Thymus (tissue), 11 donors: ENCODE measurements at regions not wholly inside any gene's neighbourhood (a gene's known extent, or its start where the extent isn't known, plus 50 kb on each side); places are given as distances from the start of the nearest gene placed in this dataset.
A peak's percentile ranks its signal among the peaks of the same experiment; 100 is the strongest.
"Not testable (repeated sequence)": the region's sequence is repeated elsewhere in the genome, so short reads cannot be mapped to it uniquely, and the experiment has no call there.

Source experiments
- DNase-seq, 9 donors: peaks; one replicate each; pipeline ENCODE4 v3.0.0-alpha.2; 2013; ENCODE audit warnings: low spot score in 9 of 9, low read depth in 6 of 9, missing footprints in 1 of 9
- H3K27ac ChIP-seq, 2 donors: one replicate each; pipeline ENCODE4 v1.5.1; 2013; ENCODE audit warnings: control low read depth in 1 of 2, low read depth in 1 of 2, low read length in 1 of 2, mild to moderate bottlenecking in 1 of 2, moderate library complexity in 1 of 2
- H3K27me3 ChIP-seq, 2 donors: one replicate each; pipeline ENCODE4 v1.5.1; 2013; ENCODE audit warnings: low read length in 1 of 2; ENCODE audit not compliant: control insufficient read depth in 2 of 2, insufficient read depth in 1 of 2
- H3K36me3 ChIP-seq, 2 donors: one replicate each; pipeline ENCODE4 v1.5.1; 2013; ENCODE audit warnings: low read length in 1 of 2, mild to moderate bottlenecking in 1 of 2, moderate library complexity in 1 of 2; ENCODE audit not compliant: control insufficient read depth in 2 of 2, insufficient read depth in 2 of 2
- H3K4me1 ChIP-seq, 2 donors: one replicate each; pipeline ENCODE4 v1.5.1; 2013; ENCODE audit warnings: low read length in 2 of 2; ENCODE audit not compliant: control insufficient read depth in 2 of 2, insufficient read depth in 2 of 2
- H3K4me3 ChIP-seq, 2 donors: one replicate each; pipeline ENCODE4 v1.5.1; 2013; ENCODE audit warnings: low read length in 2 of 2, control low read depth in 1 of 2, mild to moderate bottlenecking in 1 of 2
- H3K9me3 ChIP-seq, 2 donors: one replicate each; pipeline ENCODE4 v1.5.1; 2013; ENCODE audit warnings: low read length in 1 of 2, mild to moderate bottlenecking in 1 of 2; ENCODE audit not compliant: control insufficient read depth in 2 of 2, insufficient read depth in 1 of 2
- WGBS: extraction: QIAGEN DNeasy Blood & Tissue Kit; methylation state at CpG from one replicate; pipeline ENCODE4 v1.1.7; 2013; 5-methylcytosine and 5-hydroxymethylcytosine counted together
- donor health status: healthy.

DNA sequence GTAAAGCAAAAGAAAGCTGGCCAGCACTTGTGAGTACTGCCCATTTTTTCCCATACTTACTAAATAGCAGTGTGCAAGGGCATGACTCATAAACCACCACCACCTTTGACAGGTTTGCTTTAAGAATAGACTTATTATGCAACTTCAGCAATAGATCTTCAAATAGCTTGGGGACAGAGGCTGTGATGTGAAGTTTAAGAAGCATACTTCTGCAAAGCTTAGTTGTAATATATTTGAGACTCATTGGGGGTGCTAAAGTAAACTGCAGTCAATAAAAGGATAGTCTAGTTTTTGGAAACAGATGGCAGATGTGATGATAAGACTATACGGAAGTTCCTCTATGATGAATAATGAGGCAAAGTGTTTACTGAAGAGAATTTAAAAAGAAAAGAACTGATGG, 210.0 kb downstream of the PLA2G4A start:
- H3K27ac ChIP-seq = no peak overlapping the region
- no peaks in the 10 kb centered on the region for H3K36me3 ChIP-seq
- no peaks in the 10 kb centered on the region for H3K9me3 ChIP-seq
- 19% methylated on average over 1 of the region's 1 CpG for WGBS
- DNase-seq = peak in 1 of 9 donors; percentile 16
- H3K4me1 ChIP-seq = no peaks in the 10 kb centered on the region
- H3K27me3 ChIP-seq = no peaks in the 10 kb centered on the region
- no peak overlapping the region for H3K4me3 ChIP-seq

DNA sequence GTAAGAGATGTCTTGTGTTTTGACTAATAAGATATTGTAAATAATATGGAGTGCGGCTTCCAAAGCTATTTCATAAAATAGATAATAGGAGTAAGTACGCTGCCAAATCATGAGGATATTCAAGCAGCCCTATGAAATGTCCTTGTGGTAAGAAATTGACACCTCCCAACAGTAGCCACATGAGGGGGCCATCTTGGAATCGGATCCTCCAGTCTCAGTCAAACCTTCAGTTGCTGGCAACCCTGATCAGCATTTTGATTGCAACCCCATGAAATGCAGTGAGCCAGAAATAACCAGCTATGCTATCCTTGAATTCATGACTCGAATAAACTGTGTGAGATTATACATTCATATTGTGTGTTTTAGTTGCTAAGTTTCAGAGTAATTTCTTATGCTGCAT, 212.4 kb downstream of the PLA2G4A start:
- no peaks in the 10 kb centered on the region for H3K9me3 ChIP-seq
- 94% methylated on average over 4 of the region's 4 CpGs for WGBS
- DNase-seq = no peak
- H3K4me3 ChIP-seq = no peak overlapping the region
- H3K27me3 ChIP-seq = no peaks in the 10 kb centered on the region
- H3K4me1 ChIP-seq = no peaks in the 10 kb centered on the region
- H3K27ac ChIP-seq = no peak overlapping the region
- no peaks in the 10 kb centered on the region for H3K36me3 ChIP-seq

DNA sequence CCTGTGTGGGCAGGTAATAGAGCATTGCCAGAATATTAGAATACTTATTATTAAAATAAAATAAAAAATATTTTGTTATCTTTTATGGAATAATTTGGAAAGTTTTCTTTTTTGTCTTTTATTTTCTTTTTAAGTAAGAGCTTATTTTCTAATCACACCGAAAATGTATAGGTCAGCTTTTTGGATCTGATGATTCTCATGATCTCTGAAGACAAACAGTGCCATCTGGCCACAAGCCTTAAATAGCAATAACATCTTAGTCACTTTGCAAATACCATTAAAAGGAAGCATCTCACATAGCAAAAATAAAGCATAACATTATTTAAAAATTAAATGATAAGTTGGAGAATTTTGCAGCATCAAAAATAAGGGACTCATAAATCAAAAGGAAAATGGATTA, 213.8 kb downstream of the PLA2G4A start:
- no peaks in the 10 kb centered on the region for H3K4me1 ChIP-seq
- DNase-seq = no peak
- H3K9me3 ChIP-seq = no peaks in the 10 kb centered on the region
- H3K36me3 ChIP-seq = no peaks in the 10 kb centered on the region
- no peaks in the 10 kb centered on the region for H3K27me3 ChIP-seq
- 99% methylated on average over 1 of the region's 1 CpG for WGBS
- no peak overlapping the region for H3K4me3 ChIP-seq
- H3K27ac ChIP-seq = no peak overlapping the region

DNA sequence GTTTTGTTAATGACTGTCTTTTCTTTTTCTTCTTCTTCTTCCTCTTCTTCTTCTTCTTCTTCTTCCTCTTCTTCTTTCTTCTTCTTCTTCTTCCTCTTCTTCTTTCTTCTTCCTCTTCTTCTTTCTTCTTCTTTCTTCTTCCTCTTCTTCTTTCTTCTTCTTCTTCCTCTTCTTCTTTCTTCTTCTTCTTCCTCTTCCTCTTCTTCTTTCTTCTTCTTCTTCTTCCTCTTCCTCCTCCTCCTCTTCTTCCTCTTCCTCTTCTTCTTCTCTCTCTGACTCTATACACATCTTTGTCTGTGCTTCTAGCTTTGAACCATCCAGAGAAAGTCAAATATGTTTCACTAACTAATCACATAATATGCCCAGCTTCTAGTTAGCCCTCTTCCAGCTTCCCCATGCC, 214.7 kb downstream of the PLA2G4A start:
- not testable (repeated sequence) for DNase-seq, H3K9me3 ChIP-seq, H3K4me1 ChIP-seq, H3K4me3 ChIP-seq, H3K27me3 ChIP-seq, H3K36me3 ChIP-seq, H3K27ac ChIP-seq

DNA sequence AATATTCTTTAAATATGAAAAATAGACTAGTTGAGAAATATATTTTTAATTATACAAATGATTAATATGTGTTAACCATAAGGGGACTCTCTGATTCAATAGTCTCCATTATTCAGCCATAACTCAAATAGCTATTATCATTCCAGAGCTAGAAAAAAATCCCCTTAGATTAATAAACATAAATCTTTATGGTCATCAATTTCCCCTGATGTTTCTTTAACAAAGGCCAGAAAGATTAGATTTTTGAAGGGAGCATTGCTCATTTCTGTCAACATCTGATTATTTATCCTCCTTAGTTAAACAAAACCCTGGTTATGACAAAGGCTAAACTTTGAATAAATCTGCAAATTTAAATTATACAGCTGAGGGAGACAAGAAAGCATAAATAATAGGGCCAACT, 215.7 kb downstream of the PLA2G4A start:
- H3K4me1 ChIP-seq = no peaks in the 10 kb centered on the region
- no peak overlapping the region for H3K27ac ChIP-seq
- no peaks in the 10 kb centered on the region for H3K9me3 ChIP-seq
- no peak for DNase-seq
- no peaks in the 10 kb centered on the region for H3K36me3 ChIP-seq
- H3K27me3 ChIP-seq = no peaks in the 10 kb centered on the region
- no peak overlapping the region for H3K4me3 ChIP-seq

DNA sequence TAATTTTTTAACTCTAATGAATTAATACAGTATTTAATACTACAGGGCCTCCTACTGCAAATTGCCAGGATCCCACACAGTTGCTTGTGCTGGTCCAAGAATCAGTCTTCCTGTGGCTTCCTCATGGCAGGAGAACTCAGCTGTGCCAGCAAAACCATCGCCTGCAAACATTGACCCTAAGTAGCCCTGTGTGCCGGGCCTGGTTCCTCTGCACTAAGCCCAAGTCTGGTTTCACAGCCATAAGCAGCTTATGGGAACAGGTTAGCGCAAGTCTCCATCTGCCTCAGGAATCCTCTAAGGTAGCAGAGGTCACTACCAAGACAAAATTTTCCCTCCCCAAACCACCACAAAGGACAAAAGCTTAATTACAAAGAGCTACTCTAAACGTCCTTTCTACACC, 216.6 kb downstream of the PLA2G4A start:
- 92% methylated on average over 4 of the region's 4 CpGs for WGBS

DNA sequence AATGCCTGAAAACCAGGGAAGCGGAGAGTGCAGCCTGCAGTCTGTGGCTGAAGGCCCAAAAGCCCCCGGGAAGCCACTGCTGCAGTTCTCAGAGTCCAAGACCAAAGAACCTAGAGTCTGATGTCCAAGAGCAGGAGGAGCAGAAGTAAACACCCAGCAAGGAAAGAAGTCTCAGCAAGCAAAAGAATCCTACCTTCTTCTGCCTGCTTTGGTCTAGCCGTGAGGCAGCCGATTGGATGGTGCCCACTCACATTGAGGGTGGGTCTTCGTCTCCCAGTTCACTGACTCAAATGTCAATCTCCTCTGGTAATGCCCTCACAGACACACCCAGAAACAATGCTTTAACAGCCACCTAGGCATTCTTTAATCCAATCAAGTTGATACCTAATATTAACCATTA, 217.5 kb downstream of the PLA2G4A start:
- Histone ChIP-seq H3K27ac (no peak overlapping the region), H3K4me3 (no peak overlapping the region), H3K27me3 (no peaks in the 10 kb centered on the region), H3K9me3 (no peaks in the 10 kb centered on the region), H3K36me3 (no peaks in the 10 kb centered on the region), H3K4me1 (no peaks in the 10 kb centered on the region)
- 96% methylated on average over 5 of the region's 5 CpGs for WGBS
- no peak for DNase-seq

More for the DNA sequence above, 216.6 kb downstream of the PLA2G4A start:
- Histone ChIP-seq H3K4me1 (no peaks in the 10 kb centered on the region), H3K27ac (no peak overlapping the region), H3K27me3 (no peaks in the 10 kb centered on the region), H3K36me3 (no peaks in the 10 kb centered on the region), H3K4me3 (no peak overlapping the region), H3K9me3 (no peaks in the 10 kb centered on the region)
- DNase-seq = no peak

DNA sequence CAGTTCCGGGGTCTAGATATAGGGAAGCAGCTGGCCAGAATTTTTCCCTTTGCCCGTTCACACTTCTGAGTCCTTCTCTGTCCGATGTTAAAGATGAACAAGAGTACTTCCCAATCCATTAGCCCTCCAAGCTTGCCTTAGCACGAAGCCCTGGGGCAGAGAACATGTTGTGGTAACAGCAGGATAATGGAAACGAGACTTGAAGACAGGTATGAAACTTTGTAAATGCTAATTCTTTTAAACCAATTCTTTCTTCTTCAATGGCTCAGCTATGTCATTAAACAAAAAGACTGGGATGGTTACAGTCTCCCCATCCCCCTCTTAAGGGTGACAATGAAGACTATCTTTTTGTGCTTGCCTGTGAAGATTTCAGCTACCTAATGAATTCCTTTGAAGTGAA, 218.5 kb downstream of the PLA2G4A start:
- H3K4me1 ChIP-seq = no peaks in the 10 kb centered on the region
- H3K36me3 ChIP-seq = no peaks in the 10 kb centered on the region
- no peaks in the 10 kb centered on the region for H3K27me3 ChIP-seq
- 94% methylated on average over 5 of the region's 5 CpGs for WGBS
- no peak overlapping the region for H3K4me3 ChIP-seq
- DNase-seq = no peak
- H3K27ac ChIP-seq = no peak overlapping the region
- no peaks in the 10 kb centered on the region for H3K9me3 ChIP-seq

DNA sequence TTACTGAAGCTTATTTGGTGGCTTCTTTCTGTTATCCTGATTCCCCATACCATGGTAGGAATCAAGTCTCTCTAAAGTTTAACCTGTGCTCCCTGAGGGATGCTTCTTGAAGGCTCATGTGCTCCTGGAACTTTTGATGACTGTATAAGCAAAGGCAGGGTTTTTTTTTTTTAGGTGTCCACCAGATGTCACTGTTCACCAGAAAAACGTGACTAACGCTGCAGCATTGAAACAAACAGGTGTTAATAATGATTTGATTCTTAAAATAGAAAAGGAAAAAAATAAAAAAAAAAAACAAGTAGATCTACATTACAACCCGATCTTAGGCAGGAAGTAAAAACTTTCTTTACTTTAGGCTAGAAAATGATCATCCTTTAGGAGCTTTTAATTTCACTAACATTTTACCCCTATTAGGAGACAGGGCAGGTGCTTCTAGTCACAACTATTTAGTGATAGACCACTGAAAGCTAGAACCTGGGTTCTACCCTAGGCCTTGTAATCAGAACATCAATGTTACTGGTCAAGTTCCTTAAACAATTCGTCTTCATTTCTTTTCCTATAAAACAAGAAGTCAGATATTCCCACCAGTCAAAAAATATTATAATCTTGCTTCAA, 223.0 kb downstream of the PLA2G4A start:
- Histone ChIP-seq H3K36me3 (no peaks in the 10 kb centered on the region), H3K27ac (no peak overlapping the region), H3K4me3 (no peak overlapping the region), H3K27me3 (no peaks in the 10 kb centered on the region), H3K4me1 (no peaks in the 10 kb centered on the region), H3K9me3 (no peaks in the 10 kb centered on the region)
- WGBS = 7% methylated on average over 4 of the region's 4 CpGs
- DNase-seq = peak in 8 of 9 donors; percentile 4 to 60 (median 24)

DNA sequence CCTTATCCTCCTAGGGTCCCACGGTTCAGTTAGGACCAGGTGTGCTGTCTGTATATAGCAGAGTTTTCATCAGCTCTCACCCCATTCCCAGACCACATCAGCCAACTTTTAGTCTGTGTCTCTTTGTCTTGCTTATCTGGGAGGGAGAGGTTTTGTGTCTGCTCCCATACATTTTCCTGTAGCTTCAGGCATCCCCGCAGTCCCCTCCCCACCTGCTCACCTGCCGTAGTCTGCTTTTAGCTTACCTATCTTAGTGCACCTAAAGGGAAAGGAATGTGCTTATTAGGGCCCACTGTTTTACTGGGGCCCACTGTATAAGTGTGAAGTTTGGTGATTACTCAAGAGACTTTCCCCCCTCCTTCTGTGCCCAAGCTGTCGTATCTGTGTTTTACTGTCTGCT, 225.1 kb downstream of the PLA2G4A start:
- no peaks in the 10 kb centered on the region for H3K36me3 ChIP-seq
- H3K4me3 ChIP-seq = no peak overlapping the region
- no peaks in the 10 kb centered on the region for H3K4me1 ChIP-seq
- no peak overlapping the region for H3K27ac ChIP-seq
- H3K9me3 ChIP-seq = no peaks in the 10 kb centered on the region
- 94% methylated on average over 4 of the region's 4 CpGs for WGBS
- DNase-seq = no peak
- no peaks in the 10 kb centered on the region for H3K27me3 ChIP-seq
